NCI-H128 (cell line): ENCODE measurements at regions not wholly inside any gene's neighbourhood (a gene's known extent, or its start where the extent isn't known, plus 50 kb on each side); places are given as distances from the start of the nearest gene placed in this dataset.

Experiments
- DNase-seq: peaks from one replicate; lab custom pipeline; 2025; ENCODE audit not compliant: unreplicated experiment; lab: John Stamatoyannopoulos, UW

DNA sequence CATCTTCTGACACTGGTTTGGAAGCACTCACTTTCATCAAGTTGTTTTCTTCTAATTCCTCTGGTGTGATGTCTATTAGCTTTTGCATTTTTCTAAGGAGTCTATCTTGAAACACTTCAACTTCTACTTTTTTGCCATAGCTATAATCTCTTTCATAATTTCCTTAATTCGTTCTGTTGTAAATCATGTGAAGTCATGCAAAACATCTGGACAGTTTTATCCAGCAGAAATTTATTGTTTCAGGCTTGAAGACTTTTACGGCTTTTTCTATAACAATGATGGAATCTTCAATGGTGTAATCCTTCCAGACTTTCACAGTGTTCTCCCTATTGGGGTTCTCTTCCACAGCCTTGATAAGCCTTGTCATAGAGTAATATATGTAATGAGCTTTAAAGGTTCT lies 74.9 kb upstream of the PABPC4L start:
- no peak for DNase-seq

DNA sequence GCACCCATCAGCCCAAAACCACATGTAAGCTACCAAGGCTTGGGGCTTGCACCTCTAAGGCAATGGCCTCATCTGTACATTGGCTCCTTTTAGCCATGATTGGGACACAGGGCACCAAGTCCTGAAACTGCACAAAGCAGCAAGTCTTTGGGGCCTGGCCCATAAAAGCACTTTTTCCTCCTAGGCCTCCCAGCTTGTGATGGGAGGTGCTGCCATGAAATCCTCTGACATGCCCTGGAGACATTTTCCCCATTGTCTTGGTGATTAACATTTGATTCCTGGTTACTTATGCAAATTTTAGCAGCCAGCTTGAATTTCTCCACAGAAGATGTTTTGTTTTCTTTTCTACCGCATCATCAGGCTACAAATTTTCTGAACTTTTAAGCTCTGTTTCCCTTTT lies 58.5 kb upstream of the PABPC4L start:
- no peak for DNase-seq
